OCI-LY3 (cell line): ENCODE measurements at regions not wholly inside any gene's neighbourhood (a gene's known extent, or its start where the extent isn't known, plus 50 kb on each side); places are given as distances from the start of the nearest gene placed in this dataset.

Experiments
- CTCF ChIP-seq: fragments of 200-600, 300-600 bp; sonication (generic); IDR thresholded peaks from 2 replicates; pipeline ENCODE4 v1.5.1; 2014; ENCODE audit warnings: antibody characterized with exemption, low read length, low read depth
- EZH2phosphoT487 ChIP-seq: fragments of 200-600 bp; shearing (Covaris generic); IDR thresholded peaks from 2 replicates; pipeline ENCODE4 v1.6.1; 2018; ENCODE audit warnings: antibody characterized with exemption, mixed run types, low read depth

- no peak for TF ChIP-seq CTCF
- no peak for TF ChIP-seq EZH2phosphoT487
Observed at GRCh38 chr3:28036599-28037575, 204.5 kb upstream of the CMC1 start.
